GM23338 (cell line): ENCODE measurements at regions not wholly inside any gene's neighbourhood (a gene's known extent, or its start where the extent isn't known, plus 50 kb on each side); places are given as distances from the start of the nearest gene placed in this dataset.

Experiments used
- ATAC-seq: fragments of 200-7000 bp; cut with Tn5 transposase; 3 replicates; pipeline ENCODE4 v1.9.1; 2020
- DNase-seq: peaks from one replicate; pipeline ENCODE4 v3.0.0-alpha.2; 2015; ENCODE audit warnings: low spot score
- H2AFZ ChIP-seq: fragments of 200-600 bp; sonication (generic); 2 replicates; pipeline ENCODE4 v1.8.0; 2016; ENCODE audit warnings: antibody characterized with exemption, mild to moderate bottlenecking, moderate library complexity
- H3F3A ChIP-seq: fragments of 200-600 bp; sonication (generic); replicated peaks from 2 replicates; pipeline ENCODE4 v1.8.0; 2017; ENCODE audit warnings: antibody characterized with exemption, mixed run types, low read depth
- H3K27ac ChIP-seq: fragments of 200-600 bp; sonication (generic); 2 replicates; pipeline ENCODE4 v1.6.1; 2016; ENCODE audit warnings: low read depth
- H3K27me3 ChIP-seq: fragments of 200-600 bp; sonication (generic); 2 replicates; pipeline ENCODE4 v1.8.0; 2016; ENCODE audit warnings: mild to moderate bottlenecking, mixed run types, moderate library complexity; ENCODE audit not compliant: insufficient read depth
- H3K36me3 ChIP-seq: fragments of 200-600 bp; sonication (generic); 2 replicates; pipeline ENCODE4 v1.8.0; 2016; ENCODE audit warnings: mild to moderate bottlenecking; ENCODE audit not compliant: insufficient read depth
- H3K4me1 ChIP-seq: fragments of 200-600 bp; sonication (generic); 2 replicates; pipeline ENCODE4 v1.8.0; 2016; ENCODE audit warnings: mild to moderate bottlenecking, moderate library complexity; ENCODE audit not compliant: insufficient read depth
- H3K4me2 ChIP-seq: fragments of 200-600 bp; sonication (generic); 2 replicates; pipeline ENCODE4 v1.7.1; 2017; ENCODE audit warnings: mixed run types
- H3K4me3 ChIP-seq: fragments of 200-600 bp; sonication (generic); 2 replicates; pipeline ENCODE4 v1.6.1; 2016; ENCODE audit warnings: mixed run types
- H3K79me2 ChIP-seq: fragments of 200-600 bp; sonication (generic); replicated peaks from 2 replicates; pipeline ENCODE4 v1.8.0; 2017; ENCODE audit warnings: mild to moderate bottlenecking; ENCODE audit not compliant: insufficient read depth
- H3K9me2 ChIP-seq: fragments of 200-600 bp; sonication (generic); 2 replicates; pipeline ENCODE4 v1.8.0; 2017; ENCODE audit not compliant: insufficient read depth
- H4K20me1 ChIP-seq: fragments of 200-600 bp; sonication (generic); replicated peaks from 2 replicates; pipeline ENCODE4 v1.8.0; 2017; ENCODE audit warnings: mild to moderate bottlenecking; ENCODE audit not compliant: insufficient read depth
- H3K27ac Mint-ChIP-seq: 2 replicates; pipeline ENCODE4 v1.8.0; 2020; ENCODE audit warnings: inconsistent platforms, mild to moderate bottlenecking, moderate library complexity, mixed read lengths
- H3K27me3 Mint-ChIP-seq: 3 replicates; pipeline ENCODE4 v1.8.0; 2022; ENCODE audit warnings: low read depth, mild to moderate bottlenecking, moderate library complexity, mixed read lengths, inconsistent platforms; ENCODE audit not compliant: insufficient read depth, poor library complexity
- H3K36me3 Mint-ChIP-seq: 3 replicates; pipeline ENCODE4 v1.8.0; 2021; ENCODE audit warnings: low read depth, mild to moderate bottlenecking, inconsistent platforms, moderate library complexity, mixed read lengths
- H3K4me1 Mint-ChIP-seq: 3 replicates; pipeline ENCODE4 v1.8.0; 2020; ENCODE audit warnings: mild to moderate bottlenecking, inconsistent platforms, mixed read lengths
- H3K4me3 Mint-ChIP-seq: 3 replicates; pipeline ENCODE4 v1.8.0; 2021; ENCODE audit warnings: moderate library complexity, mild to moderate bottlenecking, inconsistent platforms, mixed read lengths
- H3K9me3 Mint-ChIP-seq: 3 replicates; pipeline ENCODE4 v1.8.0; 2020; ENCODE audit warnings: moderate library complexity, mild to moderate bottlenecking, inconsistent platforms, mixed read lengths
- ETS1 ChIP-seq: IDR thresholded peaks from 2 replicates; pipeline ENCODE4 v1.6.1; 2016; ENCODE audit warnings: antibody characterized with exemption
- EZH2phosphoT487 ChIP-seq: fragments of 200-600 bp; sonication (generic); IDR thresholded peaks from one replicate; pipeline ENCODE4 v1.8.1; 2018; ENCODE audit warnings: antibody characterized with exemption; ENCODE audit not compliant: unreplicated experiment
- JUNB ChIP-seq: IDR thresholded peaks from one replicate; pipeline ENCODE4 v1.6.1; 2016; ENCODE audit warnings: antibody characterized with exemption; ENCODE audit not compliant: unreplicated experiment
- POLR2AphosphoS5 ChIP-seq: IDR thresholded peaks from 2 replicates; pipeline ENCODE4 v1.6.1; 2016; ENCODE audit warnings: antibody characterized with exemption, low read depth
- STAT1 ChIP-seq: IDR thresholded peaks from one replicate; pipeline ENCODE4 v1.6.1; 2016; ENCODE audit warnings: antibody characterized with exemption; ENCODE audit not compliant: unreplicated experiment
- TF ChIP-seq, protein P1 (sequence below): fragments of 250-450 bp; sonication (Bioruptor Pico); IDR thresholded peaks from 2 replicates; pipeline ENCODE4 v1.5.0; 2020; ENCODE audit warnings: mild to moderate bottlenecking, moderate library complexity
- TF ChIP-seq, protein P2 (sequence below): IDR thresholded peaks from one replicate; pipeline ENCODE4 v1.6.1; 2018; ENCODE audit warnings: antibody characterized with exemption; ENCODE audit not compliant: unreplicated experiment

DNA sequence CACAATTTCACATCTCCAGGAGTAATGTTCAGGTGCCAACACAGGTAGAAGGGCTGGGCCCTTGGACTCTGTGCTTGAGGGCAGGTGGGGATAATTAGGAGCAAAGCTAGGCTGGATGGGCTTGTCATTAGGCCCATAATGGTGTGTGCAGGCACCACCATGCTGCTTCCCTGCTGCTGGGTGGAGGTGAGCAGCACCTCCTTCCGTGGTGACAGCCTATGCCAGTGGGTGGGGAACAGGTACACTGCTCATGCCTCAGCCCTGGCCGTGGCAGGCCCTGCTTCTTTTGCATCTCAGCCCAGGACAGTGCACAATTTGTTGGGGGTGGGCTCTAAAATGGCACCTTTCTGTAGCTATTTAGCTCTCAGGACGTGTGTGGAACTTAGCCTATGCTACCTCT is 955.5 kb downstream of the TMTC2 start (continued):
- TF ChIP-seq, protein P1, sequence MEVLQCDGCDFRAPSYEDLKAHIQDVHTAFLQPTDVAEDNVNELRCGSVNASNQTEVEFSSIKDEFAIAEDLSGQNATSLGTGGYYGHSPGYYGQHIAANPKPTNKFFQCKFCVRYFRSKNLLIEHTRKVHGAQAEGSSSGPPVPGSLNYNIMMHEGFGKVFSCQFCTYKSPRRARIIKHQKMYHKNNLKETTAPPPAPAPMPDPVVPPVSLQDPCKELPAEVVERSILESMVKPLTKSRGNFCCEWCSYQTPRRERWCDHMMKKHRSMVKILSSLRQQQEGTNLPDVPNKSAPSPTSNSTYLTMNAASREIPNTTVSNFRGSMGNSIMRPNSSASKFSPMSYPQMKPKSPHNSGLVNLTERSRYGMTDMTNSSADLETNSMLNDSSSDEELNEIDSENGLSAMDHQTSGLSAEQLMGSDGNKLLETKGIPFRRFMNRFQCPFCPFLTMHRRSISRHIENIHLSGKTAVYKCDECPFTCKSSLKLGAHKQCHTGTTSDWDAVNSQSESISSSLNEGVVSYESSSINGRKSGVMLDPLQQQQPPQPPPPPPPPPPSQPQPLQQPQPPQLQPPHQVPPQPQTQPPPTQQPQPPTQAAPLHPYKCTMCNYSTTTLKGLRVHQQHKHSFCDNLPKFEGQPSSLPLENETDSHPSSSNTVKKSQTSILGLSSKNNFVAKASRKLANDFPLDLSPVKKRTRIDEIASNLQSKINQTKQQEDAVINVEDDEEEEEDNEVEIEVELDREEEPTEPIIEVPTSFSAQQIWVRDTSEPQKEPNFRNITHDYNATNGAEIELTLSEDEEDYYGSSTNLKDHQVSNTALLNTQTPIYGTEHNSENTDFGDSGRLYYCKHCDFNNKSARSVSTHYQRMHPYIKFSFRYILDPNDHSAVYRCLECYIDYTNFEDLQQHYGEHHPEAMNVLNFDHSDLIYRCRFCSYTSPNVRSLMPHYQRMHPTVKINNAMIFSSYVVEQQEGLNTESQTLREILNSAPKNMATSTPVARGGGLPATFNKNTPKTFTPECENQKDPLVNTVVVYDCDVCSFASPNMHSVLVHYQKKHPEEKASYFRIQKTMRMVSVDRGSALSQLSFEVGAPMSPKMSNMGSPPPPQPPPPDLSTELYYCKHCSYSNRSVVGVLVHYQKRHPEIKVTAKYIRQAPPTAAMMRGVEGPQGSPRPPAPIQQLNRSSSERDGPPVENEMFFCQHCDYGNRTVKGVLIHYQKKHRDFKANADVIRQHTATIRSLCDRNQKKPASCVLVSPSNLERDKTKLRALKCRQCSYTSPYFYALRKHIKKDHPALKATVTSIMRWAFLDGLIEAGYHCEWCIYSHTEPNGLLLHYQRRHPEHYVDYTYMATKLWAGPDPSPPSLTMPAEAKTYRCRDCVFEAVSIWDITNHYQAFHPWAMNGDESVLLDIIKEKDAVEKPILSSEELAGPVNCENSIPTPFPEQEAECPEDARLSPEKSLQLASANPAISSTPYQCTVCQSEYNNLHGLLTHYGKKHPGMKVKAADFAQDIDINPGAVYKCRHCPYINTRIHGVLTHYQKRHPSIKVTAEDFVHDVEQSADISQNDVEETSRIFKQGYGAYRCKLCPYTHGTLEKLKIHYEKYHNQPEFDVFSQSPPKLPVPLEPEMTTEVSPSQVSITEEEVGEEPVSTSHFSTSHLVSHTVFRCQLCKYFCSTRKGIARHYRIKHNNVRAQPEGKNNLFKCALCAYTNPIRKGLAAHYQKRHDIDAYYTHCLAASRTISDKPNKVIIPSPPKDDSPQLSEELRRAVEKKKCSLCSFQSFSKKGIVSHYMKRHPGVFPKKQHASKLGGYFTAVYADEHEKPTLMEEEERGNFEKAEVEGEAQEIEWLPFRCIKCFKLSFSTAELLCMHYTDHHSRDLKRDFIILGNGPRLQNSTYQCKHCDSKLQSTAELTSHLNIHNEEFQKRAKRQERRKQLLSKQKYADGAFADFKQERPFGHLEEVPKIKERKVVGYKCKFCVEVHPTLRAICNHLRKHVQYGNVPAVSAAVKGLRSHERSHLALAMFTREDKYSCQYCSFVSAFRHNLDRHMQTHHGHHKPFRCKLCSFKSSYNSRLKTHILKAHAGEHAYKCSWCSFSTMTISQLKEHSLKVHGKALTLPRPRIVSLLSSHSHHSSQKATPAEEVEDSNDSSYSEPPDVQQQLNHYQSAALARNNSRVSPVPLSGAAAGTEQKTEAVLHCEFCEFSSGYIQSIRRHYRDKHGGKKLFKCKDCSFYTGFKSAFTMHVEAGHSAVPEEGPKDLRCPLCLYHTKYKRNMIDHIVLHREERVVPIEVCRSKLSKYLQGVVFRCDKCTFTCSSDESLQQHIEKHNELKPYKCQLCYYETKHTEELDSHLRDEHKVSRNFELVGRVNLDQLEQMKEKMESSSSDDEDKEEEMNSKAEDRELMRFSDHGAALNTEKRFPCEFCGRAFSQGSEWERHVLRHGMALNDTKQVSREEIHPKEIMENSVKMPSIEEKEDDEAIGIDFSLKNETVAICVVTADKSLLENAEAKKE (CRISPR knock-in tag) = no peak
- no peak for TF ChIP-seq ETS1
- no peak for TF ChIP-seq JUNB
- no peak for TF ChIP-seq STAT1

DNA sequence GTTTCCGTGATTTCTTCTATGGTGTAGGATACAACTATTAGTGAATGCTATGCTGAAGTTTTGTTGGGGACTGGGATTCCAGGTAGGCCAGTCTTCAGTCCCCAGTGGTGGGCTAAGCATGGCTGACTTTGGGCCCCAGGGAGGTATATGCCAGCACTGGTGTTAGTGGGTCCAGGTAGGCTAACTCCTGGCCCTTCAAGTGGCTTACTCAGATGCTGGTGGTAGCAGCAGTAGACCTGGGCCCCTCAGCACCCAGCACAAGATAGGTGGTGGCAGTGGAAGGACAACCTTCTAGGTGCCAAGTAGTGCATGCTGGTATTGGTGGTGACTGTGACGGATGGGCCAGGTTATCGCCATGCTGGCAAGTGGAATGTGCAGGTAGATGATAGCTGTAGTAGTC is 955.1 kb downstream of the TMTC2 start:
- no peak for DNase-seq
- Mint-ChIP-seq H3K9me3 (peaks cover 3% of the 10 kb centered on the region; the same call in 1 of the 3 replicates), H3K4me3 (no peak overlapping the region), H3K4me1 (peaks cover 11% of the 10 kb centered on the region; the same call in 2 of the 3 replicates), H3K27ac (no peak overlapping the region; the same call in 1 of the 2 replicates), H3K27me3 (no peaks in the 10 kb centered on the region), H3K36me3 (no peaks in the 10 kb centered on the region)
- H3K4me3 ChIP-seq = no peak overlapping the region
- no peaks in the 10 kb centered on the region for H3K27me3 ChIP-seq
- peaks cover 9% of the 10 kb centered on the region; the same call in 1 of the 2 replicates for H3K4me1 ChIP-seq
- no peaks in the 10 kb centered on the region for H3K79me2 ChIP-seq
- TF ChIP-seq POLR2AphosphoS5 (no peak), EZH2phosphoT487 (no peak)
- TF ChIP-seq, protein P2, sequence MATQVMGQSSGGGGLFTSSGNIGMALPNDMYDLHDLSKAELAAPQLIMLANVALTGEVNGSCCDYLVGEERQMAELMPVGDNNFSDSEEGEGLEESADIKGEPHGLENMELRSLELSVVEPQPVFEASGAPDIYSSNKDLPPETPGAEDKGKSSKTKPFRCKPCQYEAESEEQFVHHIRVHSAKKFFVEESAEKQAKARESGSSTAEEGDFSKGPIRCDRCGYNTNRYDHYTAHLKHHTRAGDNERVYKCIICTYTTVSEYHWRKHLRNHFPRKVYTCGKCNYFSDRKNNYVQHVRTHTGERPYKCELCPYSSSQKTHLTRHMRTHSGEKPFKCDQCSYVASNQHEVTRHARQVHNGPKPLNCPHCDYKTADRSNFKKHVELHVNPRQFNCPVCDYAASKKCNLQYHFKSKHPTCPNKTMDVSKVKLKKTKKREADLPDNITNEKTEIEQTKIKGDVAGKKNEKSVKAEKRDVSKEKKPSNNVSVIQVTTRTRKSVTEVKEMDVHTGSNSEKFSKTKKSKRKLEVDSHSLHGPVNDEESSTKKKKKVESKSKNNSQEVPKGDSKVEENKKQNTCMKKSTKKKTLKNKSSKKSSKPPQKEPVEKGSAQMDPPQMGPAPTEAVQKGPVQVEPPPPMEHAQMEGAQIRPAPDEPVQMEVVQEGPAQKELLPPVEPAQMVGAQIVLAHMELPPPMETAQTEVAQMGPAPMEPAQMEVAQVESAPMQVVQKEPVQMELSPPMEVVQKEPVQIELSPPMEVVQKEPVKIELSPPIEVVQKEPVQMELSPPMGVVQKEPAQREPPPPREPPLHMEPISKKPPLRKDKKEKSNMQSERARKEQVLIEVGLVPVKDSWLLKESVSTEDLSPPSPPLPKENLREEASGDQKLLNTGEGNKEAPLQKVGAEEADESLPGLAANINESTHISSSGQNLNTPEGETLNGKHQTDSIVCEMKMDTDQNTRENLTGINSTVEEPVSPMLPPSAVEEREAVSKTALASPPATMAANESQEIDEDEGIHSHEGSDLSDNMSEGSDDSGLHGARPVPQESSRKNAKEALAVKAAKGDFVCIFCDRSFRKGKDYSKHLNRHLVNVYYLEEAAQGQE = no peak
- H2AFZ ChIP-seq = no peak overlapping the region
- no peak overlapping the region for H3K4me2 ChIP-seq
- no peaks in the 10 kb centered on the region for H3K36me3 ChIP-seq
- no peak overlapping the region for H3K27ac ChIP-seq
- no peaks in the 10 kb centered on the region for H4K20me1 ChIP-seq
- no peaks in the 10 kb centered on the region for H3F3A ChIP-seq
- no peak for ATAC-seq
- H3K9me2 ChIP-seq = no peaks in the 10 kb centered on the region; the same call in 1 of the 2 replicates
